HL-60 (cell line): ENCODE measurements at regions not wholly inside any gene's neighbourhood (a gene's known extent, or its start where the extent isn't known, plus 50 kb on each side); places are given as distances from the start of the nearest gene placed in this dataset.

Experiments used
- DNase-seq, 2 experiments: peaks; one replicate each; pipeline ENCODE4 v3.0.0-alpha.2; 2010 to 2020; ENCODE audit warnings: low read depth in 1 of 2, low spot score in 1 of 2
- H3K27ac ChIP-seq: fragments of 250-450 bp; sonication (Bioruptor Pico); replicated peaks from 2 replicates; pipeline ENCODE4 v1.5.1; 2020; ENCODE audit warnings: mild to moderate bottlenecking, moderate library complexity
- H3K27me3 ChIP-seq: fragments of 250-450 bp; sonication (Bioruptor Pico); 2 replicates; pipeline ENCODE4 v1.5.1; 2021; ENCODE audit warnings: mild to moderate bottlenecking, moderate library complexity; ENCODE audit not compliant: insufficient read depth, poor library complexity, severe bottlenecking
- H3K4me3 ChIP-seq: replicated peaks from 2 replicates; pipeline ENCODE4 v1.5.1; 2011; ENCODE audit warnings: mild to moderate bottlenecking, control low read depth, low read length; ENCODE audit not compliant: insufficient read depth
- CTCF ChIP-seq: IDR thresholded peaks from one replicate; pipeline ENCODE4 v1.5.1; 2011; ENCODE audit warnings: low read length, control low read depth, inconsistent platforms; ENCODE audit not compliant: insufficient read depth
- GABPA ChIP-seq: IDR thresholded peaks from 2 replicates; pipeline ENCODE4 v1.6.1; 2012; ENCODE audit warnings: low read depth
- POLR2AphosphoS5 ChIP-seq: IDR thresholded peaks from 2 replicates; pipeline ENCODE4 v1.6.1; 2012; ENCODE audit warnings: low read depth
- REST ChIP-seq: IDR thresholded peaks from 2 replicates; pipeline ENCODE4 v1.6.1; 2012; ENCODE audit warnings: low read depth; ENCODE audit not compliant: insufficient replicate concordance
- SPI1 ChIP-seq: IDR thresholded peaks from 2 replicates; pipeline ENCODE4 v1.6.1; 2012; ENCODE audit warnings: low read depth, mild to moderate bottlenecking, borderline replicate concordance

- no peaks in the 10 kb centered on the region for H3K27me3 ChIP-seq
- DNase-seq = no peak
- H3K27ac ChIP-seq = no peak overlapping the region
- TF ChIP-seq GABPA (no peak), CTCF (no peak), POLR2AphosphoS5 (no peak), SPI1 (no peak), REST (no peak)
- no peak overlapping the region for H3K4me3 ChIP-seq
Measured at GRCh38 chr1:70674941-70675685, 264.0 kb downstream of the CTH start.

GRCh38 chr1:70675737-70676156 lies 264.7 kb downstream of the CTH start:
- DNase-seq = no peak
- no peak overlapping the region for H3K27ac ChIP-seq
- no peak overlapping the region for H3K4me3 ChIP-seq
- H3K27me3 ChIP-seq = no peaks in the 10 kb centered on the region
- TF ChIP-seq REST = no peak
- no peak for TF ChIP-seq CTCF
- TF ChIP-seq GABPA = no peak
- TF ChIP-seq SPI1 = no peak
- no peak for TF ChIP-seq POLR2AphosphoS5

GRCh38 chr1:70685300-70686286 lies 274.5 kb downstream of the CTH start:
- Histone ChIP-seq H3K27me3 (no peaks in the 10 kb centered on the region), H3K4me3 (no peak overlapping the region), H3K27ac (no peak overlapping the region)
- DNase-seq = peak; percentile 55 to 72
- TF ChIP-seq CTCF = peak; percentile 93
- no peak for TF ChIP-seq GABPA
